Kidney epithelial cell (primary cell): ENCODE measurements at regions not wholly inside any gene's neighbourhood (a gene's known extent, or its start where the extent isn't known, plus 50 kb on each side); places are given as distances from the start of the nearest gene placed in this dataset.

Source experiments
- DNase-seq: peaks from one replicate; pipeline ENCODE4 v3.0.0-alpha.2; 2010; ENCODE audit warnings: low read depth
- H3K27me3 ChIP-seq: 2 replicates; pipeline ENCODE4 v1.6.0; 2011; ENCODE audit warnings: low read length; ENCODE audit not compliant: control insufficient read depth, insufficient read depth
- H3K36me3 ChIP-seq: 2 replicates; pipeline ENCODE4 v1.5.1; 2011; ENCODE audit warnings: low read length; ENCODE audit not compliant: control insufficient read depth, insufficient read depth
- H3K4me3 ChIP-seq: 2 replicates; pipeline ENCODE4 v1.5.1; 2011; ENCODE audit warnings: low read depth, mild to moderate bottlenecking, control low read depth, low read length
- TF ChIP-seq, protein P1 (sequence below): IDR thresholded peaks from 2 replicates; pipeline ENCODE4 v1.5.1; 2011; ENCODE audit warnings: mild to moderate bottlenecking, moderate library complexity, low read length, control low read depth, inconsistent platforms; ENCODE audit not compliant: insufficient read depth, poor library complexity, severe bottlenecking

DNA sequence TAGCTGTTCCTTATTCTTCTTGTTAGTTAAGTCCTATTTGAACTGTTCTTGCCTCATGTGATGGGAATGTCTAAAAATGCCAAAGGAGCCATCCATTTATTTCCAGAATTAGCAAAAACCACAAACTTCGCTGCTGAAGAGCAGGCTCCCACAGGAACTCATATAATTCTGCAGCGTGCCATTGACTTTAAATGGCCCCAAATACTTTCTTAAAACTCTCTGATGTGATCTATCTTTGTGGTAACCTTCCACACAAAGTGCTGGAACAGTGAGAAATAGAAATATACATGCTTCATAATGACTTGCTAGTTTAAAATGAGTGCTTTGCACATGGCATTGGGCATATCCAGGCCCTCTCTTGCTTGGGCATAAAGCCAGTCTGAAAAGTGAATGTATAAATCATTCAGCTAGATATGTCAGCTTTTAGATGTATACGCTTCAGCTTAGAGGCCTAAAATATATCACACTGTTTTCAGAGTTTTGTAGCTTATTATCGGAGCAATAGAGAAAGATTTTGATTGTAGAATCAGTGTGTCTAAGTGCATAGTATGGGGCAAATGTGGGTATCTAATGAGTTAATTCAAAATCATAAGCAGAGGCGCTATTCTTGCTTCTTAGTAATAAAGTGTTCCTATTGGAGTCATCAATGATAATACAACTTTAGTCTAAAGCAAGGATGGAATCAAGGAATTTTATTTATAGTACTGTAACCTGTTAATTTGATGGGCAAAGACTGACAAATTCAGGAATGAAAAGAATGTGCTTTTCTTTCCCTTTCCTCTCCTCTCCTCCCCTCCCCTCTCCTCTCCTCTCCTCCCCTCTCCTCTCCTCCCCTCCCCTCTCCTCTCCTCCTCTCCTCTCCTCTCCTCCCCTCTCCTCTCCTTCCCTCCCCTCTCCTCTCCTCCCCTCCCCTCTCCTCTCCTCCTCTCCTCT lies 392.2 kb upstream of the ZFP42 start:
- no peak for DNase-seq
- Histone ChIP-seq H3K36me3 (no peaks in the 10 kb centered on the region), H3K27me3 (no peaks in the 10 kb centered on the region), H3K4me3 (no peak overlapping the region)
- TF ChIP-seq, protein P1, sequence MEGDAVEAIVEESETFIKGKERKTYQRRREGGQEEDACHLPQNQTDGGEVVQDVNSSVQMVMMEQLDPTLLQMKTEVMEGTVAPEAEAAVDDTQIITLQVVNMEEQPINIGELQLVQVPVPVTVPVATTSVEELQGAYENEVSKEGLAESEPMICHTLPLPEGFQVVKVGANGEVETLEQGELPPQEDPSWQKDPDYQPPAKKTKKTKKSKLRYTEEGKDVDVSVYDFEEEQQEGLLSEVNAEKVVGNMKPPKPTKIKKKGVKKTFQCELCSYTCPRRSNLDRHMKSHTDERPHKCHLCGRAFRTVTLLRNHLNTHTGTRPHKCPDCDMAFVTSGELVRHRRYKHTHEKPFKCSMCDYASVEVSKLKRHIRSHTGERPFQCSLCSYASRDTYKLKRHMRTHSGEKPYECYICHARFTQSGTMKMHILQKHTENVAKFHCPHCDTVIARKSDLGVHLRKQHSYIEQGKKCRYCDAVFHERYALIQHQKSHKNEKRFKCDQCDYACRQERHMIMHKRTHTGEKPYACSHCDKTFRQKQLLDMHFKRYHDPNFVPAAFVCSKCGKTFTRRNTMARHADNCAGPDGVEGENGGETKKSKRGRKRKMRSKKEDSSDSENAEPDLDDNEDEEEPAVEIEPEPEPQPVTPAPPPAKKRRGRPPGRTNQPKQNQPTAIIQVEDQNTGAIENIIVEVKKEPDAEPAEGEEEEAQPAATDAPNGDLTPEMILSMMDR: no peak

DNA sequence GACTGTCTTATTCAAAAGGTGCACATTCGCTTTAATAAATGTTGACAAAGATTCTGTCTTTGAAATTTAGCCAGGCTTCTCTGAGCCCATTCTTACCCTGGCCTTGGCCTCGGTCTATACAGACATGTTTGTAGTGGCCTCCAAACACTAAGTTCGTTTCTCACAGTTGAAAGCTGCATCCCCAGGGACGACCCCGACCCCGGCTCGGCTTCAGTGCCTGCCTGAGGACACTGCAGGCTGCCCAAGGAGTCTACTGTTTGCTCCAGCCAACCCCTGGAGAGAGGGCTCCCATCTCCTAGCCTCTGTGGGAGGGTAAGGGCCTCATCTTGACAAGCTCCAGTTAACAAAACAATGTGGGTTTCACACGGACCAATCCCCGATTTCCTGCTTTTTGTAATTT lies 390.6 kb upstream of the ZFP42 start:
- Histone ChIP-seq H3K4me3 (no peak overlapping the region), H3K27me3 (no peaks in the 10 kb centered on the region), H3K36me3 (no peaks in the 10 kb centered on the region)
- TF ChIP-seq, protein P1: no peak
- DNase-seq: no peak

DNA sequence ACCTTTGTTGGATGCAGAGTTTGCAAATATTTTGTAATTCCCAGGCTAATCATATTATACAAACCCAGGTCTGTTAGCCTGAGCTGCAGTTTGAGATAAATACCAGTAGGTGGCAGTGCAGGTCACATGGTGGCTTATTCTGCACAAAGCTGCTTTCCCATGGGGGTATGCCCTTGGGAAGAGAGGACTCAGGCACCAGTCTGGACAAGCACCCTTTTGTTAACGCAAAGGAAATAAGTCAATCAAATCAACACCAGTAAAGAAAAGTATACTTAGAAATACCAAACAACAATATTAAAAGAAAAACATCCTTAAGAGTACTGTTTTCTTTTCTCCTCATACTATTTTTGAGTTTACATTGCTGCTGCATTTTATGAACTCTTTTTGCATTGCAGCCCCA lies 389.0 kb upstream of the ZFP42 start:
- H3K27me3 ChIP-seq: no peaks in the 10 kb centered on the region
- DNase-seq: no peak
- H3K36me3 ChIP-seq: no peaks in the 10 kb centered on the region
- H3K4me3 ChIP-seq: no peak overlapping the region
- TF ChIP-seq, protein P1: peak; percentile 78

DNA sequence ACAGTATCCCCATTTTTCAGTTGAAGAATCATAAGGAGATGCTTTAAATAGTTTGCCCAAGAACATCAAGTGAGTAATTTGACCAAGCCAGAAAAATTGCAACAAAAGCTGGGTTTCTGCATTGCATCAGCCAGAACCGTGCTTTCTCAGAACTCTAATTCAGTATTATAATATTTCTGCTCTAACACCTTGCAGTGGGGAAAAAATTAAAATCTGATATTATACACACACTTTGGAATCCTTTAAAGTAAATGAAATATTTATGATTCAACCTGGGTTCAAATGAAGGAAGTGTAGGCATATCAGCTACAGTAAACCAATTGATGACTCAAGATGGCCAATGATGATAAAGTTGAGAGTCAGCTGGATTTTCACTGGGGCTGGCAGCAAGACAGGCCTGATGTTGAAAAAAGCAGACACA lies 387.6 kb upstream of the ZFP42 start:
- Histone ChIP-seq H3K4me3 (no peak overlapping the region), H3K27me3 (no peaks in the 10 kb centered on the region), H3K36me3 (no peaks in the 10 kb centered on the region)
- TF ChIP-seq, protein P1: no peak
- no peak for DNase-seq

DNA sequence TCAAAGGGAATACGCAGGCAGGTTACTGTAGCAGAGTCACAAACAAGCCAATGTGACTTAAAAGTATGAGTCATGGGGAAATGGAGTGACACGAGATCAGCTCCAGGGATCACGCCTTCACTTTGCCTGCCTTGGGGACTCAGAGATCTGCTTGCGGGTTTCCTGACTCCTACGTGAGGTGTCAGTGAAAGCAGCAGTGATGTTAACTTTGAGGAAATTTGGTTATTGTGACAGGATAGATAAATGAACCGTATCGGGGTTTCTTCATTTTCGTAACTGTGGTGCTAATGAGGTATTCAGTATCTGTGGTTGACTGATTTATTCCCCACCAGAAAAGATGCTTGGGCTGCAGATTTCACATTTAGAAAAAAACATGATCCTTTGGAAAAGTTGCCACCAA lies 383.3 kb upstream of the ZFP42 start:
- no peaks in the 10 kb centered on the region for H3K27me3 ChIP-seq
- no peaks in the 10 kb centered on the region for H3K36me3 ChIP-seq
- H3K4me3 ChIP-seq: no peak overlapping the region
- DNase-seq: no peak
- TF ChIP-seq, protein P1: no peak
